ENCODE measurements at regions not wholly inside any gene's neighbourhood (a gene's known extent, or its start where the extent isn't known, plus 50 kb on each side); places are given as distances from the start of the nearest gene placed in this dataset.

DNA sequence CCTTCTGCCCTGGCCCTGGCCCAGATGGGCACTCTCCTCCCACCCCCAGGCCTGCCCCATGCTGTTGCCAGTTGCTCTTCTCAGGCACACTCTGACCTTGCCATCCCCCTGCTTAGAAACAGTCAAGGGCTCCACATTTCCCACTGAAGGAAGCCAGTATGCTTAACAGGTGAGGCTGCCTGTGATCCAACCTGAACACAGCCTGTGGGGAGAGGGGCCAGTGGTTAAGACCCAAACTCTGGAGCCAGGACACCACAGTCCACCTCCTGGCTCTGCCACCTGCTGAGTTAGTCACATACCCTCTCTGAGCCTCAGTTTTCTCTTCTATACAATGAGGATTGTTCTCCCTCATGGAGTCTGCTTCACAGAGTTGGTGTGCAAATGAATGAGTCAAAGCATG, 526.9 kb downstream of the MATN1 start:
- Histone ChIP-seq H3K36me3 (ENCODE audit: control insufficient read depth, low read length) (no peaks in the 10 kb centered on the region), H3F3A (ENCODE audit: control insufficient read depth, insufficient read depth) (no peaks in the 10 kb centered on the region), H3K9me2 (replicated peaks; ENCODE audit: control insufficient read depth, low read length) (no peaks in the 10 kb centered on the region), H3K27me3 (ENCODE audit: control insufficient read depth, low read length) (no peaks in the 10 kb centered on the region), H3K27ac (ENCODE audit: low read depth, low read length) (no peak overlapping the region), H3K4me3 (ENCODE audit: low read length) (no peak overlapping the region), H4K20me1 (ENCODE audit: control insufficient read depth, insufficient read depth, low read depth, low read length) (no peaks in the 10 kb centered on the region), H3K4me1 (ENCODE audit: control insufficient read depth, low read length) (no peaks in the 10 kb centered on the region), H3K9me3 (ENCODE audit: control insufficient read depth, insufficient read depth, low read length) (no peaks in the 10 kb centered on the region), H3K4me2 (ENCODE audit: low read length) (no peak overlapping the region), H3K79me2 (ENCODE audit: control insufficient read depth, low read length) (no peaks in the 10 kb centered on the region)
- no peak for TF ChIP-seq EZH2phosphoT487 (IDR thresholded peaks at IDR 0.05; ENCODE audit: borderline replicate concordance, low read length)
- TF ChIP-seq, protein P1, sequence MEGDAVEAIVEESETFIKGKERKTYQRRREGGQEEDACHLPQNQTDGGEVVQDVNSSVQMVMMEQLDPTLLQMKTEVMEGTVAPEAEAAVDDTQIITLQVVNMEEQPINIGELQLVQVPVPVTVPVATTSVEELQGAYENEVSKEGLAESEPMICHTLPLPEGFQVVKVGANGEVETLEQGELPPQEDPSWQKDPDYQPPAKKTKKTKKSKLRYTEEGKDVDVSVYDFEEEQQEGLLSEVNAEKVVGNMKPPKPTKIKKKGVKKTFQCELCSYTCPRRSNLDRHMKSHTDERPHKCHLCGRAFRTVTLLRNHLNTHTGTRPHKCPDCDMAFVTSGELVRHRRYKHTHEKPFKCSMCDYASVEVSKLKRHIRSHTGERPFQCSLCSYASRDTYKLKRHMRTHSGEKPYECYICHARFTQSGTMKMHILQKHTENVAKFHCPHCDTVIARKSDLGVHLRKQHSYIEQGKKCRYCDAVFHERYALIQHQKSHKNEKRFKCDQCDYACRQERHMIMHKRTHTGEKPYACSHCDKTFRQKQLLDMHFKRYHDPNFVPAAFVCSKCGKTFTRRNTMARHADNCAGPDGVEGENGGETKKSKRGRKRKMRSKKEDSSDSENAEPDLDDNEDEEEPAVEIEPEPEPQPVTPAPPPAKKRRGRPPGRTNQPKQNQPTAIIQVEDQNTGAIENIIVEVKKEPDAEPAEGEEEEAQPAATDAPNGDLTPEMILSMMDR (IDR thresholded peaks at IDR 0.05; ENCODE audit: low read depth, low read length, poor library complexity, severe bottlenecking): no peak

DNA sequence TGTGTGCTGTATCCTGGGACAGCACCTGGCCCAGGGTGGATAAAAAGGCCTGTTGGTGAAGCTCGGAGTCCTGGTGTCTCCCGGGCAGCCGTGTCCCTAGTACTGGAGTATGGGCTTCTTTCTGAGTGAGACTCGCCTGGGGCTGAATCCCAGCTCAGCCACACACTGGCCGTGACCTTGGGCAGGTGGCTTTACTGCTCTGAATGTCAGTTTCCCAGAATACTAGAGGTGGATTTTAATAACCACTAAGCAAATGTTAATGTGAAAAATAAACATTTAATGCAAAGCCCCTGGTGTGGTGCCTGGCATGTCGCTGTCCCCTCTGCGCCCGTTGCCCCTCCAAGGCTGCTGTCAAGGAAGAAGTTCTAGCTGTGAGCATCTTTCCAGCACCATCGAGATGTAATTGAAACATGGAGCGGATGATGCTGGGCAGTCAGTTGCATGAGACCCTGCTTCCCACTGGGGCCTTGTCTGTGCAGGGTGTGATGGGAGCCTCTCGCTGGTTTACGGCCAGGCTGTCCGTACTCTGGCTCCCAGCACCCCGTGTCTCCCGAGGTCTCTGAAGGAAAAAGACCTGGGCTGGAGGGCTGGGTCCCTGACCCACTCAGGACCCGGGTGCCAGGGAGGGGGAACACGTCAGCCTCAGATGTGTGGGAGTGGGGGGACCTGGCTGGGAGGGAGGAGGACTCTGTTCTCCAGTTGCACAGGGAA, 527.8 kb downstream of the MATN1 start:
- H3K27me3 ChIP-seq (ENCODE audit: control insufficient read depth, low read length): no peaks in the 10 kb centered on the region
- no peaks in the 10 kb centered on the region for H4K20me1 ChIP-seq (ENCODE audit: control insufficient read depth, insufficient read depth, low read depth, low read length)
- no peak overlapping the region for H3K4me2 ChIP-seq (ENCODE audit: low read length)
- H3K9me3 ChIP-seq (ENCODE audit: control insufficient read depth, insufficient read depth, low read length): no peaks in the 10 kb centered on the region
- no peaks in the 10 kb centered on the region for H3K9me2 ChIP-seq (replicated peaks; ENCODE audit: control insufficient read depth, low read length)
- H3K79me2 ChIP-seq (ENCODE audit: control insufficient read depth, low read length): no peaks in the 10 kb centered on the region
- no peak overlapping the region for H3K27ac ChIP-seq (ENCODE audit: low read depth, low read length)
- H3K4me3 ChIP-seq (ENCODE audit: low read length): no peak overlapping the region
- H3K36me3 ChIP-seq (ENCODE audit: control insufficient read depth, low read length): no peaks in the 10 kb centered on the region
- no peaks in the 10 kb centered on the region for H3F3A ChIP-seq (ENCODE audit: control insufficient read depth, insufficient read depth)
- no peak for TF ChIP-seq EZH2phosphoT487 (IDR thresholded peaks at IDR 0.05; ENCODE audit: borderline replicate concordance, low read length)
- TF ChIP-seq, protein P1 (IDR thresholded peaks at IDR 0.05; ENCODE audit: low read depth, low read length, poor library complexity, severe bottlenecking): no peak
- no peaks in the 10 kb centered on the region for H3K4me1 ChIP-seq (ENCODE audit: control insufficient read depth, low read length)

DNA sequence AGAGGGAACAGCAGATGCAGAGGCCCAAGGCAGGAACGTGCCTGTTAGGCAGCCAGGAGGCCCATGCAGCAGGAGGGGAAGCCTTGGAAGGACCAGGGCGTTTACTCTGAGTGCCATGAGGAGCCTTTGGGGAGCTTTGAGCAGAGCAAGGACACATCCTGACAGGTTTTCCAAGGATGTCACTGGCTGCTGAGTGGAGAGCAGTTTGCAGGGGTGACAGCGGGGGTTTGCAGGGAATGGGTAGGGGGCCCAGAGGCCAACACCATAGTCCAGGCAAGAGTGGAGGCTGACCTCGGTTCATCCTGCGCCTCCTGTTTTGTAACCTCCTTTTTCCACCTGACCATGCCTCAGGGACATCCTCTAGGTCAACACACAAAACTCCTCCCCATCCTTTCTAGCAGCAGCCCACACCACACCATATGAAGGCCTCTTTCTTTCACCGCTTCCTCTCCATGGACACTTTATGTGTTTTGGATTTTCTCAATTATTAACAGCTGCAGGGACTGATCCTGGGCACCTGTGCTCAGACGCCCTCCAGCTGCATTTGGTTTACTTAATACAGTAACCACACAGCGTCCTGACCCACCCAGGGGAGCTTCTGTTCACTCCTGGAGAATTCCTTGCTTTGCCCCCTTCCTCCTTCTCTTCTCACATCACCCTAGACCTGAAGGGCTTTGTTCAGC, 528.5 kb downstream of the MATN1 start:
- TF ChIP-seq, protein P1 (IDR thresholded peaks at IDR 0.05; ENCODE audit: low read depth, low read length, poor library complexity, severe bottlenecking): no peak
- TF ChIP-seq EZH2phosphoT487 (IDR thresholded peaks at IDR 0.05; ENCODE audit: borderline replicate concordance, low read length): no peak
- Histone ChIP-seq H3K9me3 (ENCODE audit: control insufficient read depth, insufficient read depth, low read length) (no peaks in the 10 kb centered on the region), H3K36me3 (ENCODE audit: control insufficient read depth, low read length) (no peaks in the 10 kb centered on the region), H3K4me3 (ENCODE audit: low read length) (no peak overlapping the region), H3K27ac (ENCODE audit: low read depth, low read length) (no peak overlapping the region), H3K4me1 (ENCODE audit: control insufficient read depth, low read length) (no peaks in the 10 kb centered on the region), H3K79me2 (ENCODE audit: control insufficient read depth, low read length) (no peaks in the 10 kb centered on the region), H3K9me2 (replicated peaks; ENCODE audit: control insufficient read depth, low read length) (no peaks in the 10 kb centered on the region), H3F3A (ENCODE audit: control insufficient read depth, insufficient read depth) (no peaks in the 10 kb centered on the region), H3K27me3 (ENCODE audit: control insufficient read depth, low read length) (no peaks in the 10 kb centered on the region), H4K20me1 (ENCODE audit: control insufficient read depth, insufficient read depth, low read depth, low read length) (no peaks in the 10 kb centered on the region), H3K4me2 (ENCODE audit: low read length) (no peak overlapping the region)
